Inflammatory macrophage (primary cell): ENCODE measurements at regions not wholly inside any gene's neighbourhood (a gene's known extent, or its start where the extent isn't known, plus 50 kb on each side); places are given as distances from the start of the nearest gene placed in this dataset.
"Not testable (repeated sequence)": the region's sequence is repeated elsewhere in the genome, so short reads cannot be mapped to it uniquely, and the experiment has no call there.

ENCODE experiments used
- DNase-seq, 2 donors: peaks; one replicate each; pipeline ENCODE4 v3.0.0-alpha.2; 2020 to 2022

DNA sequence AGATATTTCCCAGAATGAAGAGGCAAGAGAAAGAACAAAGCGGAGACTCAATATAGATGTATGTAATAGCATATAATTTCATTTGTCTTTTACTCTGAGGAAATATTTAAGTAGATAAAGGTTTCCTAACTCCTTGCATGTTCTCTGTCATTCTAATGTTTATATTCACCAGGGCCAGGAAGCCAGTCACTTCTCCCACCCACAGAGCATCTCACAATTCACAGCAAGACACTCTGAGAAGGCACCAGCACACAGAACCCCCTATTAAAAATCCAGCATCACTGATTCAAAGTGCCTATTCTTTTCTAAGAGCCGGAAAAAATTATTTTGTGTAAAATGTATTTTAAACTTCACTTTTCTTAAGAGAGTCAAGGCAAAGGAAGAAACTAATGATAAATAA lies 927.1 kb downstream of the C4orf33 start:
- DNase-seq = no peak

DNA sequence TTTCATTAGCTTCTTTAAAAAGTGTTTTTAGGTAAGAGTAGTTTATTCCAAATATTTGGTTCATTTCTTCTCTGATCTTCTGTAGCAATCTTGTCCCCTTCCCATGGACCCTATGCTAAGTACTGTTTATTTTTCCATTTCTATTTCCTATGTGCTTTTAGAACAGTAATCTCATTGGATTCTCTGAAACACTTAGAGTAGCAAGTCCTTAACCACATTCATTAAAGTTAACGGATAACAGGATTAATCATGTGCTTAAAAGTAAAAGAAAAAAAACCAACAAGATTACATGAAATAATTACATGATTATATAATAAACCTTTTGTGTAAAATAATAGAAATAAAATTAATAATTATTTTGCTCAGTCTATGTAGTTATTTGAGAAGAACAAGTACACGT lies 929.7 kb downstream of the C4orf33 start:
- no peak for DNase-seq

DNA sequence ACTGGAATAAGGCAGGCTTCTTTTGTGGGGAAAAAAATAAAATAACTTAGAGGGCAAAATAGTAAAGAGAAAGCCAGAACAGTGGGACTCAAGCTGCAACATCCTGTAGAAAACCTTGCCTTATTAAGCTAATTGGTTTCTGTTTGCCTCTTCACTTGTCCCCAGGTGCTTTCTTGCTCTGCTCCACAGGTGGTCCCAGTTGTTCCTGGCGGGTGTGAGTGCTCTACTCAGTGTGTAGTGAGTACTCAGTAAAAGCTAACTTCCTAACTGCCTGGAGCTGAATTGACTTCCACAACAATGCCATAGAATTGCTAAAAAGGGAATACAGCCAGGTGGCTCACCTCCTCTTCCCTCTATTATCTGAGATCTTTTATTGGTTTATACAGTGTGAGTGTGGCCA lies 930.2 kb downstream of the C4orf33 start:
- no peak for DNase-seq

DNA sequence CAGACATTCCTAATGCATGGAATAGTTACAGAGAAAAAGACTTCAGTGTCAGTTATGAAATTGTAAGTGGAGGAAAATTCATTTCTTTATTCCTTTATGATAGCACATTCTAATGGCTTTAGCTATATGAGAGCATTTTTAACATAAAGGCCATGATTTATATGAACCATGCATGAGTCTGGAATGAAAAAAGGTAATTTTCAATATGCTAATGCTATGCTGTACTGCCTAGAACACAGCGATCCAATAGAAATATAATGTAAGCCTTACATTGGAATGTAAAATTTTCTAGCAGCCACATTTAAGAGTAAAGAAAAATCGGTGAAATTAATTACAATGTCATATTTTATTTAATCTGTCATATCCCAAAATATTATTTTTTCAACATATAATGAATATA lies 932.0 kb downstream of the C4orf33 start:
- no peak for DNase-seq

DNA sequence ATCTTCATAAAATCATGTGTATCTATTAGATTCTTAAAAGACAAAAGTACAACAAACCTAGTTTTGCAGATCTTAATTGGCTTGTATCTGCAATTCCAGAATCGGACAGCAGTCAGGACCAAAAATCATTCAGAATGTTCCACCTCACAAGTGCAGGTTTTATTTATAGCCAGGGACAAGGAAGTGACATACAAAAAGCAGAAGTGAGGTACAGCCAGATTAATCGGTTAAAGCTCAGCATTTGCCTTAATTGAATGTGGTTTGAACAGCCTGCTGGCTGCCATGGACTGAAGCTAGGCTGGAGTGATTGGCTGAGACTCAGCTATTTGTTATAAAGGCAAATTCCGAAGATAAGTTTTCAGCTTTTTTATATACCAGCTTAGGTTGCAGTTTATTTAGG lies 932.6 kb downstream of the C4orf33 start:
- DNase-seq = peak in 1 of 2 donors; percentile 1

DNA sequence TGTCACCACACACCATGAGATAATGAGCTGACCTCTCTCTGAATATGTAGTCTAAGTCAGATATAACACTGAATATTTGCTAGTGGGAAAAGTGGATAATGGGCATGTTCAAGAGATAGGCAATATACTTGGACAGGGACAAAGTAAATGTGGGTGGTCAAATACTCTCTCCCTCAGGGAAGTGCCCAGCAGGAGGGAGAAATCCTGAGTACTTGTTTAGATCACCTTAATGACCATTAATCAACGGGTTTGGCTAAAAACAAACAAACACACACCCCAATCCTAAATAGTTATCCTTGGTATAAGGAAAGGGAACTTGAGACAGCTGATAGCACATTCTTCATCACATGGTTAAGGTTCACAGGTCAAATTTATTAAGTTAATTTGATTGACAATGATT lies 933.5 kb downstream of the C4orf33 start:
- no peak for DNase-seq

DNA sequence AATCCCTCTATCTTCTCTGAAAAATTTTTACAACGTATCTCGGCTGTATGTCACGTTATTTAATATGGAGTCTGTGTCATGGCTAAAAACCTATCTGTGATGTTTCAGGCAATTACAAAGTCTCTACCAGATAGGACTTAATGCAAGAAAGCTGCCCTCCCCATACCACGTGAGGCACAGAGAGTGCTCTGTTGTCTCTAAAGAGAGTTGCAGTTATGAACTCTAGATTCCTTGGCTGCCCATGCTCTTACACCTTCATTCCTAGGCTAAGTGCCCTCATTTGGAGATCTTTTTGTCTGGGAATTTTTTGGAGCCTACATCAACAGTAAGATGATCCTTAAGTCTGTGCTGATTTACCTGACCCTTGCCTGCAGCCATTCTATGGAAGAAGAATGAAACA lies 935.9 kb downstream of the C4orf33 start:
- DNase-seq = no peak

DNA sequence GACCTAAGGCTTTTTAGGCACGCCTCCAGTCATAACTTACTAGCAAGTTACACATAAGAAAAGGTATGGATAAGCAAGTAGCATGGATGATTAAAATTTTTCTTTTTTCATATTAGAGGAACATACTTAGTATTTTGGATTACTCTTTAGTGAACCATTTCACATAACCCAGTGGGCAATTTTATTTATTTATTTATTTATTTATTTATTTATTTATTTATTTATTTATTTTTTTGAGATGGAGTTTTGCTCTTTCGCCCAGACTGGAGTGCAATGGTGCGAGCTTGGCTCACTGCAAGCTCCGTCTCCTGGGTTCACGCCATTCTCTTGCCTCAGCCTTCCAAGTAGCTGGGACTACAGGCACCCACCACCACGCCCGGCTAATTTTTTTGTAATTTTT lies 937.7 kb downstream of the C4orf33 start:
- DNase-seq = not testable (repeated sequence)

DNA sequence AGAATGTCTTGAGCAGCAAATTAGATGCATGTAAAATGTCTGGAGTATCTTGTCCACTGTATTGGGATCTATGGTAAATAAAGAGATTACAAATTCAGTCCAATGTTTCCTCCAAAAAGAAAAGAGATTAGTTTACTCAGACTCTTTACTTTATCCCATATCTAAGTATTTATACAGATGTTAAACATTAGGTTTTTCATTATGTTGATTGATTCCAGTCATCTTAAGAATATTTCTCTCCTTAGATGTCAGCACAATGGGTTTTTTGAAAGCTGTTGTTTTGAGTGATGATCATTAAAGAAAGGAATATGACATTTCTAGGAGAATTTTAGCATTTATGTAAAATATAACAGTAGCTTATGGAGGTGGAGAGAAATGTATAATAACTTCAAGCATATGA lies 938.9 kb downstream of the C4orf33 start:
- no peak for DNase-seq

DNA sequence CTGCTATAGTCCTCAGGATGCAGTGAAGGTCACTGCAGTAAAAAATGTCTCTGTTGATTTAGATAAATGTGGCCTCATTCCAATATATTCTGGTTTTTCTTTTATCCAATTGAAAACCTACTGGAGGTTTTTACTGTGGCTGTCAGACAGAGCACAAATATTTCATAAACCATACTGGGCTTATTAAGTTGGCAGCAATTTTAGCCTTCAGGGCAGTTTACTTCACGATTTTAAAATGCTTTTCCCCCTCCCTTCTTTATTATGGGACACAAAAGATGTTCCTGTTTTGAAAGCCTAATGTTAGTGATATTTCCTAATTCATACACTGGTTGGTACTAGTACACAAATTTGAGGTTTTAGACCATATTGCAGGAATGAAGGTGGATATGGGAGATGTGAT lies 939.4 kb downstream of the C4orf33 start:
- no peak for DNase-seq

DNA sequence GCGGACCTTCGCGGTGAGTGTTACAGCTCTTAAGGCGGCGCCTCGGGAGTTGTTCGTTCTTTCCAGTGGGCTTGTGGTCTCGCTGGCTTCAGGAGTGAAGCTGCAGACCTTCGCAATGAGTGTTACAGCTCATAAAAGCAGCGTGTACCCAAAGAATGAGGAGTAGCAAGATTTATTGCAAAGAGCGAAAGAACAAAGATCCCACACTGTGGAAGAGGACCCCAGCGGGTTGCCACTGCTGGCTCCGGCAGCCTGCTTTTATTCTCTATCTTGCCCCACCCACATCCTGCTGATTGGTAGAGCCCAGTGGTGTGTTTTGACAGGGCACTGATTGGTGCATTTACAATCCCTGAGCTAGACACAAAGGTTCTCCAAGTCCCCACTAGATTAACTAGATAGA lies 941.9 kb downstream of the C4orf33 start:
- not testable (repeated sequence) for DNase-seq

DNA sequence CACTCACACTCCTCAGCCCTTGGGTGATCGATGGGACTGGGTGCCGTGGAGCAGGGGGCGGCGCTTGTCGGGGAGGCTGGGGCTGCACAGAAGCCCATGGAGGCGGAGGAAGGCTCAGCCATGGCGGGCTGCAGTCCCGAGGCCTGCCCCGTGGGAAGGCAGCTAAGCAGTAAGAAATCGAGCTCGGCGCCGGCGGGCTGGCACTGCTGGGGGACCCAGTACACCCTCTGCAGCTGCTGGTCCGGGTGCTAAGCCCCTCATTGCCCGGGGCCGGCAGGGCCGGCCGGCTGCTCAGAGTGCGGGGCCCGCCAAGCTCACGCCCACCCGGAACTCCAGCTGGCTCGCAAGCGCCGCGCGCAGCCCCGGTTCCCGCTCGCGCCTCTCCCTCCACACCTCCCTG lies 942.6 kb downstream of the C4orf33 start:
- DNase-seq = not testable (repeated sequence)

DNA sequence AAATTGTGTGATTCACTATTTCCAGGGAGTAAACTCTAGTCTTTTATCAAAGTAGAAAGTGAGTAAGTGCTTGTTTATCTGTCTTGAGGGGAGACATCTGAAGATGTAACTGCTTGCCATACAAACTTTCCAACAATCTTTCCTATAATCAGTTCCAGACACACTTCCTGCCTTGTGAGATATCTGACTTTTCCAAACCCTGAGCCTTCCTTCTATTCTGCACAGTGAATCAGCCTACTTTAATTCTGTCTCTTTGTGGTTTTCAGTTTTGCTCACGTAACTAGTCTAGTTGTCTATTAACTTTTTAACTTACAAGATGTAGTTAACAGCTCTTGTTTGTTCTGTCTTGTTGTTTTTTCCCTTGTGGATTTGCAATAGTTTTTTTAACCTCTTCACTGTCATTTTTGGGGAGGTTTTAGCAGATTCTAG lies 947.8 kb downstream of the C4orf33 start:
- no peak for DNase-seq

DNA sequence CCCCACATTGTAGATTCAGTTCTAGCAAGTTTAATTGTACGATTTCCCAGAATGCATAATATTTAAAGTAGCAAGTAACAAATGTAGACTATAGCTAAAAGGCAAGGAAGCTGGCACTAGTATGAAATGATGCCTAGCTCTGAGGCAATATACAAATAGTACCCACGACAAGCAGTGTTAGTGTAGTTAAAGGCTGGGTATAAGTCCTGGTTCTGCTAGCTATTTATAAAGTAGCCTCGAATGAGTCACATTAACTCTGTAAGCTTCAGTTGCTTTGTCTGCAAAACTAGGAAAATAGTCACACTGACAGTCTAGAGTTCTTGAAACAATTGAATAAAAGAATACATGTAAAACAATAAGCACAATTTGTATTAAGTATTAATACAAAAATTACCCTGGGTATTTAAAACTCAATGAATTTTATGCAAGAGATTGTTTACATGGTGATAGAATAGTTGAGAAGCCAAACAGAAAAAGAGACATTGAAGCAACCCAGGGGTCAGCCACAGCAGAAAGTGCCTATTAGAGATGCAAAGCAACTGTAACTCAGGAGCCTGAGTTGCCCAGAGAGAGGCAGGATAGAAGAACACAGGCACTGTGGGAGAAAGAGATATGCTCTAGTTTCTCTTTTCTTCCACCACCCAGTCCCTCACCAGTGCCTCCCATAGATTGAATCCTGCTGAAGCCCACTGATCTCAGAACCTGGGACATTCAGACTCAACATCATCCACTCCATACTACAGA lies 949.0 kb downstream of the C4orf33 start:
- DNase-seq = no peak

DNA sequence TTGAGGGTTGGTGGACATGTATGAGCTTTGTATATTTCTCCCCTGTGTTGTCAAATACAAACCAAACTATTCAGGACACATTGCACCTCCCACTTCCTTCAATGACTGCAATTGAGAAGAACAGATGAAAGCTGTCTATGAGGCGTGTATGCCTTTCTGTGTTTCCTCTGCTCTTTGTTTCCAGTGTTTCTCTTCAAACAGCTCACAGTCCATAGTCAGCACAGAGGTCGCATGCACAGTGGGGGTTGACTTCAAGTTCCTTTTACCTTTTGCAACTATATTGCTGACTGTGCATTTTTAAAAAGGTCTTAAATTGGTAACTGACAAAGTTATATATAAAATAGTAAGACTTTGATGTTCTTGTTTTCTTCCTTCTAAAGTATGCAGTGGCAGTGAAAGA lies 957.8 kb downstream of the C4orf33 start:
- DNase-seq = no peak

DNA sequence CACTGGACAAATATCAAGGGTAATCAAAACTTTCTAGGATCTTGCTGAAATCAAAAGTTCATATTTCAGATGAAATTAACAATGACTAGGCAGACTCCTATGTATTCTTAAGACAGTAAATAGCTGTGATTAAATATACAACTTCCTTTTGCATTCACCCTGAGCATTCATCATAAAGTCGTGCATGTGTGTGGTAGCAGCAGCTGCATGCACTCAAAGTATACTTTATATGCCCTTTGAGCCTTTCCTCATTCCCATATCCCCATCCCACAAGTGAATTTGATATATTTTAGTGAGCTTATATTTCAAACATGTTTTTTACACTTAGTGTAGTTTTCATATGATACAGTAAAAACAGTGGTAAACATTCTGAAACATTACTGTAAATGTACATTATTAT lies 959.0 kb downstream of the C4orf33 start:
- no peak for DNase-seq

DNA sequence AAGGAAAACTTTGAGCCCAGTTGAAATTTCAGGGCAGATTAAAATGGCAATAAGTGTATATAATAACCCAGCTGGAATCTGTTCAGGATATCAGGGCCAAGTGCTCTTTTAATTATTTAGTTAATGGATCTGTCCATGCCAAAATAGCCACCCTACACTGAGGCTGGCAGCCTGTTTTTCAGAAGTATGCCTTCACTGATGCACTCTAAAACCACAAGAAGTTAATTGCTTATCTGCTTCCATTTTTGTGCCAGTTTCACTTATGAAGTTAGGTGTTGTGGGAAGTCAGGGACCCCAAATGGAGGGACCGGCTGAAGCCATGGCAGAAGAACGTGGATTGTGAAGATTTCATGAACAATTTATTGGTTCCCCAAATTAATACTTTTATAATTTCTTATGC lies 960.3 kb downstream of the C4orf33 start:
- DNase-seq = no peak

DNA sequence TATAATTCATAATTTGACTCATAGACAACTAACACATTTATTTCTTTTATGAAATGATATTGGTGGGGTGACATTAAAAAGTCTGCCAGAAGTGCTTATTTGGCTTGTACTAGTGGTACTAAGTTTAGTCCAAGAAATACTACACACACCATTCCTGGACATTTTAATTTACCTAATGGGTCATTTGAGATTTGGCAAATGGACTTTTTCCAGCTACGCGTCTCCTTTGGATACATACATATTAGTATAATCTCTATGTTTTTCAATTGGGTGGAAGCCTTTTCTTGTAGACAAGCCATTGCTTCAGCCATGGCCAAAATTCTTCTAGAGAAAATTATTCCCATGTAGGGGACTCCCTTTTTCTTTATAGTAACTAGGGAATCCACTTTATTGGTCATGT lies 968.5 kb downstream of the C4orf33 start:
- no peak for DNase-seq

DNA sequence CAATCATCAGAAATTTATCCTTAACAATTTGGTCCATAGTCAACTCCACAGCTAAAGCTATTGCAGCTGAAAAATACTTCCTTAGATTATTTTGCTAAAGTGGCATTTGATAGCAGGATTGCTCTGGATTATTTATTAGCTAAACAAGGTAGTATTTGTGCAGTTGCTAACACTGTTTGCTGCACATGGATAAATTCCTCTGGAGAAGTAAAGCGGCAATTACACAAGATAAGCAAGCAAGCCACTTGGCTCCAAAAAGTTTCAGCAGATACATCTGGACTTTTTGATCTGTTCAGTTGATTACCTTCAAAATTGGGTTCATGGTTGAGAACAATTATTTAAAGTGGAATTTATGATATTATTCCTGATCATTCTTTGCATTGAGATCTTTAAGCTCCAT lies 971.5 kb downstream of the C4orf33 start:
- DNase-seq = no peak

DNA sequence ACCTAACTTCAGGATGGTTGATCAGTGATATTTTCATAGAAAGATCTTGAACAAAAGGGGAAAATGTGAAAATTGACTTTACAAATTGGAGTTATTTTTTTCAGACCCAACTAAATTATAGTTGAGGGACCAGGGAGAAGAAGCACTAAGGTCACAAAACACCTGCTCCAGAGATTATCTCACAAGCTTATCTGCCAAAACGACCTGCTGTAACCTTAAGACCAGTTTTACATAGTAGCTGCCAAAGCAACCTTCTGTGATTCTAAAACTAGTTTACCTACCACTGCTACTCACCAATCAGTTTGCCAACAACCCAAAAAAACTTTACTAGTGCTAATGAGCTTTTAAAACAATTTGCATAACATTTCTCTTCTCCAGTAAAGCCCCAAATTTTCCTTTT lies 972.1 kb downstream of the C4orf33 start:
- no peak for DNase-seq

DNA sequence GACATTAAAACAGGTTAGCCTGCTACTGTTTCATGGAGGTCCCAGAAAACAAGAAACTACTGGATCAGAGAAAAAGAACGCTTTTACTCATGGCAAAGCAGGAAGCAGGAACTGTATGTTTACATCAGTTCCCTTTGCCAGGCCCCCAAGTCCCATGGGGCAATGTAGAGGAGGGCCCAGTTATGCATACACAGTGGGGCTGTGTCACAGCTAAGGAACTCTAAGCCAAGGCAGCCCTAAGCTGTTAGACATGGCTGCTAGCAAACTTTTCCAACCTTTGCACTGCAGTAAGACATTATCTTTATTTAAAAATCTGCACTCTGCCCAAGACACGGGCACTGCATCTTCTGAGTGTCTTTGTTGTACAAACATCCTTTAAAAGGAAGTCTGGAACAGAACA lies 975.8 kb downstream of the C4orf33 start:
- no peak for DNase-seq

DNA sequence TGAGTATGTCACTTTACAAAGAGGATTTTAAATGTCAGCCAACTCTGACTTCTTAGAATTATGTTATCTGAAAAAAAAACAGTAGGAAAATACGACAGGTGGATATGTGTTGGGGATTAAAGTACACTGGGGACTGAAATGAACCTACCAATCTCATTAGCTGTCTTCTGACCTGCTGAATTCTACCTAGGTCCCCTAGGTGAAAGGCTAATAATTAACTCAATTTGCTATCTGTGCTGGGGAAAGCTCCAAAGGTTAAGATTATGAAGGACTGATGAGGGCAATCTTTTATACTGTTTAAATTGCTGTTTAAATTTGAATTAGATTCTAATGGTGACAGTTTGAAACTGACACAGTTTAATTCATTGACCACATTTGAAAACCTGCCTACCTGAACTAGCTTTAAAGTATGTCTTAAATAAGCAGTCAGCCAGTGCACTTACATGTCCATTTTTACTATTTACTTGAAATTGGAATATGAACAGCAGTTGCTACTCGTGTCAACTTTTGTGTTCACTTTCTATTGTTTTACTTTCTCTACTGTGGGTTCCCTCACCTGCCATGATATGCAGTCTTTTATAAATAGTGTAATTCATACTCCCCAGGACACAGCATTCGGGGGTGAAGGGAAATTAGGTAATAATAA lies 977.3 kb downstream of the C4orf33 start:
- DNase-seq = no peak

DNA sequence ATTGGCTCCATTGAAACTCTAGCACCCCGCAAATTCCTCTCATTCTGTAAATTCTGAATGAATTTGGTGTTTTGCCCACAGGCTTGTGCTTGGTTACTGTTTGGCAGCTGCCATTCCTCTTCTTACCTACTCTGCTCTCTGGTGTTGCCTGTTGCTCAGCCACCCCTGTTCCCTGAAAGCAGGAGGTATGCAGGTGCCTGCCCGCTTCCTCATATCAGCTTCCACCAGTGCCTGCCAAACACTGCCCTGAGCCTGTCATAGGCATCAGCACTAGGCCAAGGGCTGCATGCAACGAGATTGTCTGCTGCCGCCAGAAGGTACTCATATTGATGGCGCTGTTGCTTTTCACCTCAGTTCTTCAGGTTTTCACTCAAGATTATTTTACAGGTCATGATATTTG lies 978.1 kb downstream of the C4orf33 start:
- no peak for DNase-seq

DNA sequence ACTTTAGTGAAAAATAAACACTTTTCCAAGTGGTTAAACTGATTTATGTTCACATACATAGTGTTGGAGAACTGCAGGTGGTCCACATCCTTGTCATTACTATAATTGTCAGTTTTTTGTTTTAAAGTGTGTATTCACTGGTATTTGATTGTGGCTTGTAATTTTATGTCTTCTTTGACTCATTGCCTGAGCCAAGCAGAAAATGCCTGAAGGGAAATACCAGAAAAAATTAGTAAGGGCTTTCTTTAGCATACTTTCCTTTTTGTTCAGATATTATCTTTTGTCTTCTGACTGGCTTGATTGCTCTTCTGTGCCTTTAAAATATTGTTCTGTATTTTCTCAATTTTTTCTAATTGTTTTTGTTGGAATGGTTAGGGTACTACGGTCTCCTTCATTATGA lies 981.3 kb downstream of the C4orf33 start:
- no peak for DNase-seq

DNA sequence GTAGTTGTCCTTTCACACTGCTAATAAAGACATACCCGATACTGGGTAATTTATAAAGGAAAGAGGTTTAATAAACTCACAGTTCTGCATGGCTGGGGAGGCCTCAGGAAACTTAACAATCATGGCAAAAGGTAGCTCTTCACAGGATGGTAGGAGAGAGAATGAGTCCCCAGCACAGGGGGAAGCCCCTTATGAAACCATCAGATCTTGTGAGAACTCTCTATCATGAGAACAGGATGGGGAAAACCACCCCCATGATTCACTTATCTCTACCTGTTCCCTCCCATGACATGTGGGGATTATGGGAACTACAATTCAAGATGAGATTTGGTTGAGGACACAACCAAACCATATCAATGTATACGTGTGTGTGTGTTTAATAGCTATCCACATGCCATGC lies 983.1 kb downstream of the C4orf33 start:
- DNase-seq = not testable (repeated sequence)
